ENCODE measurements at regions not wholly inside any gene's neighbourhood (a gene's known extent, or its start where the extent isn't known, plus 50 kb on each side); places are given as distances from the start of the nearest gene placed in this dataset.

- DNase-seq, result no peak
Measured at GRCh38 chr10:1911771-1912170, 174.4 kb upstream of the ADARB2 start.

GRCh38 chr10:1903982-1904381, 166.7 kb upstream of the ADARB2 start:
- DNase-seq, result no peak

GRCh38 chr10:1896153-1896552, 158.8 kb upstream of the ADARB2 start:
- no peak for DNase-seq

GRCh38 chr10:1895691-1896090, 158.4 kb upstream of the ADARB2 start:
- DNase-seq, result no peak

- DNase-seq, result no peak
Measured at GRCh38 chr10:1894912-1895311, 157.6 kb upstream of the ADARB2 start.

- DNase-seq, result no peak
Measured at GRCh38 chr10:1893941-1894340, 156.6 kb upstream of the ADARB2 start.

GRCh38 chr10:1886039-1886438, 148.7 kb upstream of the ADARB2 start:
- DNase-seq, result no peak

- DNase-seq, result no peak
Measured at GRCh38 chr10:1882728-1883127, 145.4 kb upstream of the ADARB2 start.

GRCh38 chr10:1882180-1882579, 144.9 kb upstream of the ADARB2 start:
- DNase-seq, result no peak

- DNase-seq, result no peak
Measured at GRCh38 chr10:1881636-1882035, 144.3 kb upstream of the ADARB2 start.

- no peak for DNase-seq
Measured at GRCh38 chr10:1874533-1874932, 137.2 kb upstream of the ADARB2 start.

GRCh38 chr10:1873661-1874315, 136.5 kb upstream of the ADARB2 start:
- DNase-seq, result no peak

- DNase-seq, result no peak
Measured at GRCh38 chr10:1872151-1872726, 134.9 kb upstream of the ADARB2 start.

GRCh38 chr10:1870491-1870890, 133.2 kb upstream of the ADARB2 start:
- DNase-seq, result no peak

- no peak for DNase-seq
Measured at GRCh38 chr10:1869861-1870260, 132.5 kb upstream of the ADARB2 start.

- no peak for DNase-seq
Measured at GRCh38 chr10:1860351-1860750, 123.0 kb upstream of the ADARB2 start.

GRCh38 chr10:1858547-1858946, 121.2 kb upstream of the ADARB2 start:
- no peak for DNase-seq

GRCh38 chr10:1858048-1858447, 120.7 kb upstream of the ADARB2 start:
- no peak for DNase-seq

GRCh38 chr10:1855911-1856310, 118.6 kb upstream of the ADARB2 start:
- DNase-seq, result no peak

GRCh38 chr10:1854271-1854670, 116.9 kb upstream of the ADARB2 start:
- DNase-seq, result no peak

- no peak for DNase-seq
Measured at GRCh38 chr10:1853801-1854200, 116.5 kb upstream of the ADARB2 start.

- no peak for DNase-seq
Measured at GRCh38 chr10:1852841-1853240, 115.5 kb upstream of the ADARB2 start.

GRCh38 chr10:1851762-1852161, 114.4 kb upstream of the ADARB2 start:
- DNase-seq, result no peak

- no peak for DNase-seq
Measured at GRCh38 chr10:1850971-1851527, 113.7 kb upstream of the ADARB2 start.

- no peak for DNase-seq
Measured at GRCh38 chr10:1847361-1847760, 110.0 kb upstream of the ADARB2 start.
